G401.6 (cell line): ENCODE measurements at regions not wholly inside any gene's neighbourhood (a gene's known extent, or its start where the extent isn't known, plus 50 kb on each side); places are given as distances from the start of the nearest gene placed in this dataset.
"Not testable (repeated sequence)": the region's sequence is repeated elsewhere in the genome, so short reads cannot be mapped to it uniquely, and the experiment has no call there.

Experiments used
- FAIRE-seq: peaks from 2 replicates; lab custom pipeline; 2012; peaks lifted over from hg19 to GRCh38; lab: Jason Lieb, UNC

DNA sequence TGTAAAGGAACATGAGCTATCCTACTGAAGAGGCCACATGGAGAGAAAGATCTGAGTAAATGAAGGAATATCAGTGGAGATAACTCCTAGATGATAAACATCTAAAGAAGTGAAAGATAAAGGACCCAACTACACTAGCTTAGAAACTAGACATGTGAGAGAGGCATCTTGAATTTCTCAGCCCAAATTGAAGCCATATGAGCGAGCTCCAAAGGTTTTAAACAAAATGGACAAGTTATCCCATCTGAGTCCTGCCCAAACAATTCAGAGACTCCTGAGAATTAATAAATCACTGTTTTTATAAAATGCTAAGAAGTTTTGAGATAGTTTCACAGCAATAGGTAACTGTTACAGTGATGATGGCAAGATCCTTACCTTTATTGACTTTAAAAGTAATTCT is 438.9 kb downstream of the NAV3 start:
- FAIRE-seq: no peak

GRCh38 chr12:78271546-78271945 is 440.9 kb downstream of the NAV3 start:
- FAIRE-seq: no peak

- FAIRE-seq: no peak
Measured at GRCh38 chr12:78275886-78276285, 445.2 kb downstream of the NAV3 start.

GRCh38 chr12:78278706-78279190 is 448.1 kb downstream of the NAV3 start:
- no peak for FAIRE-seq

DNA sequence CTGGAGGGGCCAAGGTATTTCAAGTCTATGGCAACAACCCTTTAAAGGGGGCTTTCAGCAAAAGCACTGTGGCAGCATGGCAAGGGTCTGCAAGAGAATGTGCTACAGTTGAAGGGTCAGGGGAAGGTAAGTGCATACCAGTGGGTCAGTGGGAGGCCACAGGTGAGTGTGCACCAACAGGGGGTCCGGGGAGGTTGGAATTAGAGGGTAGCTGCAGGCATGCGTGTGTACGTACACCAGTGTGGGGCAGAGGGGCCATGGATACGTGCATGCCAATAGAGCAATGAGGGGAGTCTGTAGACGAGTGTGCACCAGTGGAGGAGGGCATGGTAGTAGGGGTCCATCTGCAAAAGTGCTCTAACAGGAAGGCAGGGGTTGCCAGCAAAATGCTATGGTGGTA is 448.9 kb downstream of the NAV3 start:
- FAIRE-seq: no peak

GRCh38 chr12:78281102-78281501 is 450.4 kb downstream of the NAV3 start:
- FAIRE-seq: not testable (repeated sequence)

DNA sequence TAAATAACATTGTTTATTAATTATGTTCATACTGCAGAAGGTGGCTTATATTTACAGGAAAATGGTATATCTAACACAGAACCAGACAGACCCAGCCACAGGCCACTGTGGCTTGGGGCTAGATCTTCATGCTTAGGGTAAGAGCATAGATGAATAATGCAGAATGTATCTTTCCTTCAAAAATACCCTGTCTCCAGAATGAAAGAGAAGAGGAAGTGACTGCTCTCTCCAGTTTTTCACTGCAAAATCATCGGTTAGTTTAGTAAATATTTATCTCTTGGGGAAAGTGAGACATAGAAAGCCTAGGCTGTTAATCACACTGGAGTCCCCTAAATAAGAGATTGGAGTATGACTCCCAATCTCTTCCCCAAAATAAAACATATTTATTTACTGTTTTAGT is 453.7 kb downstream of the NAV3 start:
- FAIRE-seq: no peak

DNA sequence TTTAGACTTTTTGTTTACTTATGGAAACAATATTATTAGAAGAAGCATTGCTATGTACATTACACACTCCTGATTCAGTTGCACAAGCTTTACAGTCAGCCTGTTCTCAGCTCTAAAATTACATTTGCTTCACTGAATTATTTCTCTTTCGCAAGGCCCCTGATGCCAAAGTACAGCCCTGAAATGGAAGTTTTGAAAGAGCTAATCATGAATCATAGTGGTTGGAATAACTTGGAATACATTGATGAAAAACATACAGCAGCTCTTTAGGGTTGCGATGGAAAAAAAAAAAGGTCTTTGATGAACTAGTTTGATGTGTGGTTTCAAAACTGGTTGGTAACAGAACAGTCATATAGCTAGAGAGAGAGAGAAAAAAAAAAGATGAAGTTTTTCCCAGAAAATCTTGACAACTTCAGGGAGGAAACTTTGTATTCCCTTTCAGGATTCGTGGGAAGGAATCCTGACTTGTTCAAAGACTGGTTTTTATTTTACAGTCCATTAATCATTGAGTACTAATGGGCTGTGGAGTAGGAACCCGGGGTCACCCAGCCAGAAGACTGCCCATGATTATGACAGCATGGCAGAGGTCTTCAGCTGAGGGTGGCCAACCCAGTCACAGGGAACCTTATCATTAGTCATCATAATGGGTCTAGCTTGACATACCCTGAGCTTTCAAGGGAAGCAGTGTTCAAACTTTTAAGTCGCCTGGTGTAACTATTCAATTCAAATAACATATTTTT is 460.1 kb downstream of the NAV3 start:
- no peak for FAIRE-seq

- no peak for FAIRE-seq
Measured at GRCh38 chr12:78293059-78293686, 462.5 kb downstream of the NAV3 start.

GRCh38 chr12:78301282-78301681 is 470.6 kb downstream of the NAV3 start:
- FAIRE-seq: not testable (repeated sequence)

DNA sequence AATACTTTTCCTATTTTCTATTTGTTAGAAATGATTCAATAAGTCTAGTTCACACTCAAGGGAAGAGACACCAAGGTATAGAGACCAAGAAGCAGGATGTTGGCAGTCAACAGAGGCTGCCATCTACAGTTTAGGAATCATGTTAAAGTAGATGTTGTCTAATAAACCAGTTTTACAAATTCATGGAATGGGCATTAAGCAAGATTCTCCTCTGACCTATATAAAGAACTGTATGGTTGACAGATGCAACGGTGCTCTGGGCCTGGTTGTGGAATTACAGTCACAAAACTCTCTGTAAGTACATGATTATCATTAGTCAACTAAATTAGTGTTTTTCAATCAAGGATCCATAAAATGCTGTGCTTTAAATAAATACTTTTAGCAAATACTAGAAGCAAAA is 475.1 kb downstream of the NAV3 start:
- FAIRE-seq: no peak

DNA sequence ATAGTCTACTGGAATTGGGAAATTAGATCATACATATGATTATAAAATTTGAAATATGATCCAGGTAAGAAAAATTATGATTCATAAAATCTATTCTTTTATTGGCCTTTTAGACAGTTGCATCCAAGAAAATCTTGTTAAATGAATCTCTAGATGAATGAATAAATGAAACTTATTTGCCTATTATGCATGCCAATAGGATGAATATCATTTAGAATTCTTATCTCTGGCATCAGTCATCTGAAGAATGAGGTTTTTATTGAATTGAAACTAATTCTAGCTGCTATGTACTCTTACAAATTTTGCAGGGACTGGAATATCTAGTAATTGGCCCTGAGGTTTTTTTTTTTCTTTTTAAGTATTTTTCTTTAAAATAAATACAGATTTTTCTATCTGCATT is 475.5 kb downstream of the NAV3 start:
- FAIRE-seq: no peak

- FAIRE-seq: no peak
Measured at GRCh38 chr12:78308701-78309100, 478.0 kb downstream of the NAV3 start.

DNA sequence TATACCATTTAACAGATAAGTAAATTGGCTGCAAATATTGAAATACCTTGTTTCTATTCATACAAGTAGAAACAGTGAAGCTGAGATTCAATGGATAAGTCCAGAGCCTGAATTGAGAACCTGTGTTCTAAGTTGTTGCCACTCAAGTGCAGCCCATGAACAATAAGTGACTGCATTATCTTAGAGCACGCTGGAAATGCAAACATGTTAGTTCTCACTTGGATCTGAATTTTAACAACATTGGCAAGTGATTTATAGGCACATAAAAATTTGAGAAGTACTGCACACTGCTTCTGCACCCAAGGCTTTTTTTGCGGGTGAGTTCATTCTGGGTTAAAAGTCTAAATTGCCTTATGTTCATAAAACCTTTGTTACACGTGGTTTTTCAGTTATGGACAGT is 484.3 kb downstream of the NAV3 start:
- no peak for FAIRE-seq

DNA sequence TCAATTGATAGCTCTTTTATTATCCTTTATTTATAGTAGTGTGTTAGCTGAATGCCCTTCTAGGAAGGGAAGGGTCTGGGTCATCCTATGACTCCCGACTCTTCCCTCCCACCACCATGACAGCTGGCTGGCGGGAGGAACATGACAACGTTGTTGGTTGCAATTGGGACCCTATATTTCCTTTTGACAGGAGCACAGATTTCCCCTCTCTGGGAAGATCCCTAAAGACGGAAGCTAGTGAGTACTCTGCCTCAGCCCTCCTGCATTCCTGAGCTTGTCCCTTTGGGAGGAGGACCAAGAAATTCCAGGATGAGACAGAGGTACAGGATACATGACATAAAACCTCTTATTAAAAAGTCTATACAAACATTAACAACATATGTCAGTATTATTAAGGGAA is 485.4 kb downstream of the NAV3 start:
- FAIRE-seq: no peak

DNA sequence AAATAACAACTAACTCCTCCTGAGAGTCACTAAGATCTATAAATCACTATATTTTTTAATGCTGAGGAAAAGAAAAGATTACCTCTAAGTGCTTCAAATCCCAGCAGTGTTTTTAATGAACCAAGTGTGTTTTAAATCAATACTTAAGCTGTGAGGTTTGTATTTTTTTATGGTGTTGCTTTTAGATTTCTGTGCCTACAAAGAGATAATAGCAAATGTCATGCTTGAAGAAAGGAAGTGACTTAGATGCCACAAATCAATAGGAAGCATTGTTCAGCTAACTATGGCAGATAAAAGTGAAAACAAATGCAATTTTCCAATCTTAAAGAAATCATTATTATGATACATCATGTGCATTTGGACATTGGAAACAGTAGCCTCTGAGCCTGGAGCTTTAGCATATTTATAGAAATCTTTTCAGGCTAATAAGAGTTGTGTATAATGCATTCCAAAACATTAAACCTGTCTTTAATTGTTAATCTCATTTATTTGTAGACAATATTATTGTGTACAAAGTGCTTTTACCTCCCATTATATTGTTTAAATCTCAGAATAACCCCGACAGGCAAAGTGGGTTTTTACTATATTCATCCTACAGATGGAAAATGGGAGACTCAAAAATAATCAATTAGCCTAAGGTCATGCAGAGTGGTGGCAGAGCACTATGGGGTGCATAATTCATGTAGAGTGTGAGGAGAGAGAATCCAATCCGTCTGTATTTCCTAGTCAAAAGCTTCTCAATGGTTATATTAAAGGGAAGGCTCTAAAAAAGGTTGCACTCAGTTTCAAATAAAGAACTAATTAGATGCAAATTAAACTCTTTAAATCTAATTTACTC is 486.2 kb downstream of the NAV3 start:
- no peak for FAIRE-seq

- no peak for FAIRE-seq
Measured at GRCh38 chr12:78321696-78322095, 491.0 kb downstream of the NAV3 start.

DNA sequence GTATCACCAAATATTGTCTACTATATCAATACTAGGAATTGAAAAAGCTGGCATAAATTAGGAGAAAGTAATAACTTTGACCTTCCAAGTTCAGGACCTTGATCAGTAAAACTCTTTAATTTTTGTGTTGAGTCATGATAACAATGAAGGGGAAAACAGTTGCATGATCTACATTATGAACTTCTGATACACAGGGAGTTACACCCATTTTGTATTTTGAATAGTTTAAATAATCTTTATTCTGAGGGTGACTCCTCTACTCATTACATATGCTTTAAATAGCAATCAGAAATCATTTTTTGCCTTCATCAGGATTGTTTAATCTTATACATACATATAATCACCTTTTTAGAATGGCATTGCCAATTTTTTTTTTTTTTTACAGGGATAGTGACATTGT is 492.5 kb downstream of the NAV3 start:
- no peak for FAIRE-seq

- FAIRE-seq: no peak
Measured at GRCh38 chr12:78324234-78324633, 493.5 kb downstream of the NAV3 start.

DNA sequence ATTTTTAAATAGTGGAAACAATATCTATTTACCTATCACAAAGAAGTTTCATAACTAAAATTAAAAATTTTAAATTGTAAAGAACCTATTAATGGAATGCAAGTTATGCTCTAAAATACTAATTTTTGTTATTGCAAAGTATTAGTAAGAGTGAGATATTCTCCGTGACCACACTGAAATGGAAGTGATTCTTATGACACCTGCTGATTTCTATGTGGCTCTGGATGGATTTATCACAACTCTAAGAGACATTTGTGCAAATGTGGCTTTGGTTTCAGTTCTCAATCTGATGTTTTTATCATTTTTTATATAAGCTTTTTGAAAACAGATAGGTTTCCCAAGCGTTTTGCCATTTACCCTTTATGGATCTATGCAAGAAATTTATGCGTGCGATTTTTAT is 497.8 kb downstream of the NAV3 start:
- no peak for FAIRE-seq

GRCh38 chr12:78330131-78330530 is 499.4 kb downstream of the NAV3 start:
- no peak for FAIRE-seq

DNA sequence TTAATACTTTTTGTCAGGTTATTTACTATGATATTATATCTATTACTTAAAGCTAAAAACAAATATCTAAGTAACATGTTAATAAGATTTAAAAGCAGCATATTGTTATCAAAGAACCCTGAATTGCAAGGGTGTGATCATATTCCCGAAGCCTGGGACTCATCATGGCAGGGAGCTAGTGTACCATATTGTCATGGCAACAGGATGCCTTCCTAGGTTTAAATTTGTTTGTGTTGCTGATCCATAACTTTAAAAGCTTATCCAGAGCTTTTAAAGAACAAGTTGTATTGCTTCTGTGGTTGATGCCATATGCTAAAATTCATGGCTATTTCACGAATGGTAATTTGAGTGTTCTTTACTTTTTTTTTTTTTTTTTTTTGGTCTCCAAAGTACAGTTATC is 500.5 kb downstream of the NAV3 start:
- no peak for FAIRE-seq

GRCh38 chr12:78331753-78332152 is 501.1 kb downstream of the NAV3 start:
- FAIRE-seq: no peak
